GM21786 (cell line): ENCODE measurements at regions not wholly inside any gene's neighbourhood (a gene's known extent, or its start where the extent isn't known, plus 50 kb on each side); places are given as distances from the start of the nearest gene placed in this dataset.

Experiments used
- ATAC-seq: cut with Tn5 transposase; IDR thresholded peaks from one replicate; pipeline ENCODE4 v1.9.1; 2021; ENCODE audit not compliant: unreplicated experiment

GRCh38 chr18:78378983-78379382, 600.6 kb upstream of the SALL3 start:
- no peak for ATAC-seq

GRCh38 chr18:78390348-78390951, 589.2 kb upstream of the SALL3 start:
- no peak for ATAC-seq

- no peak for ATAC-seq
These were observed 588.7 kb upstream of the SALL3 start for GRCh38 chr18:78390952-78391348.

DNA sequence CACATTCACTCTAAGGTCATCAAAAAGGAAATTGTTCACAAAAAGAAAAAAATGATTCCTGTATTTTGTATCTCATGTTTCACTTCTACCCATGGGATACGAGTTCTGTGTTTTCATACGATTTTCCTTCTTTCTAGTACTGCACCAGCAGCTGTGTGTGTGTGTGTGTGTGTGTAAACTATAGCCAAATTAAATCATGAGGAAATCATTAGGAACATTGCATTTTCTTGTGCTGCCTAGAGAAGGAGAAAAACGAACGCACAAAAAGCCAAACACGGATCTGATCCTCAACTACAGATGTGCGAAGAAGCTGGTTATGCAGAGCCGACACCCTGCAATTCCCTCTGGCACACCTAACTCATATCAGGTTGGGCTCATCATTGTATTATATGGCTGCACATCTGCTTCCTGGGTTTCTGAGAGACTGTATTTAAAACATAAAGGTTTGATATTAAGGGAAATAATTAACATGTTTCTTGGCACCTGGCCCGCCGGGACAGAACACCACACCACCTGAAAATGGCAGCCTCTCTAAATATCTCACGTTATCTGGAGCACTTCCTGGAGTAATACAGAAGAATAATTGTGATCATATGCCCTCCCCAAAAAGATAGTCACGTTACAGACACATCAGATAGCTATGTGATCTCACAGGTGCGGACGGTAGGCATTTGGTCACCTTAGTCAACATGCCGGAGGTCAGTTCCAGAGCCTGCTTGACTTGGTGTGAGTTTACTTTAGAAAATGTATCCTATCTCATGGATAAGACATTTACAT, 586.3 kb upstream of the SALL3 start:
- ATAC-seq = no peak

GRCh38 chr18:78396077-78396476, 583.5 kb upstream of the SALL3 start:
- ATAC-seq = no peak

DNA sequence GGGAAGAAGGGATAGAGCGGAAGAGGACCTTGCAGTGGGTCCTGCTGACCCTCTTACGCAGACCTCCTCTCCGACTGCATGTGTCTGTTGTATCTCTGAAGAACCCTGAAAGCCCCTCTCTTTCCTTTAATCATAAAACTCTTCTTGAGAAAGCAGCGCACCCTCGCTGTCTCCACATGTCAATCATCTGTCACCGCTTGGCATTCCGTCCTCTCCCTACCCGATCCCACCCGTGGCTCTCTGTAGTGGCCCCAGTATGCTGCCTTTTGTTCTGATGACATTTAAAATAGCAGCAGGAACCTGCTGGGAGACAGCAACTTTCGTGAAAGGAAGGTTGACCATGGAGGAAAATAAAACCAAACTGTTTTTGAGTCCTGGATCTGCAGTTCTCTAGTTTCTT, 582.9 kb upstream of the SALL3 start:
- no peak for ATAC-seq

GRCh38 chr18:78399992-78400503, 579.6 kb upstream of the SALL3 start:
- ATAC-seq = no peak

DNA sequence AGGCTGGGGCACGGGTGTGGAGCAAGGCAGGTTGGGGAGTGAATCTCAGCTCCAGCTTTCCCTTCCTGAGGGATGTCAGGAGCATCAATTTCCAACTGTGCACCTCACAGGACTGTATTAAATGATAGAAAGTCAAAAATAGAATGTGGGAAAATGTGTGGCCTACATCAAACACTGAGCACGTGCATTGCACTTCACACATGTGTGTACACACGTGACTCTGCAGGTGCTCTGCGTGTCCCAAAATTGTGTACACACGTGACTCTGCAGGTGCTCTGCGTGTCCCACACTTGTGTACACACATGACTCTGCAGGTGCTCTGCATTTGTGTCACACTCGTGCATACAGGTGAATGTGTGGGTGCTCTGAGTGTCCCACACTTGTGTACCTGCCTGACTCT, 577.2 kb upstream of the SALL3 start:
- no peak for ATAC-seq

GRCh38 chr18:78402966-78403365, 576.7 kb upstream of the SALL3 start:
- ATAC-seq = no peak

DNA sequence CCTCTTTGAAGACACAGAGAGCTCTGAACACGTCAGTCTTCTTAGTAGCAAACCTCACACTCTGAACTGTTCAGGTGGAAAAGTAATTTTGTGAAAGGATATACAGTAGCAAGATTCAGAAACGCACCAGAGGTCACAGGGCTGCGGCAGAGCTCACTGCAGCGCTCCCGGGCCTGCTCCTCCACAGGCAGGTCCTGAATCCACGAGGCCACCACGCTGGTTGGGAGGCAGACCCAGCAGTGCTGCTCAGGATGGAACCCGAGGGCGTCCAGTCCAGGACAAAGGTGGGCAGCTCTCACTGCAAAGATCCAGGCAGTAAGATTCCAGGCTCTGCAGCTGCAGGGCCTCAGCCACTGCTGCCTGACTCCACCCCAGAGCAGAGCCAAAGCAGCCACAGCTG, 576.2 kb upstream of the SALL3 start:
- no peak for ATAC-seq

GRCh38 chr18:78405763-78406162, 573.9 kb upstream of the SALL3 start:
- ATAC-seq = no peak

GRCh38 chr18:78406743-78407465, 572.7 kb upstream of the SALL3 start:
- ATAC-seq = no peak

DNA sequence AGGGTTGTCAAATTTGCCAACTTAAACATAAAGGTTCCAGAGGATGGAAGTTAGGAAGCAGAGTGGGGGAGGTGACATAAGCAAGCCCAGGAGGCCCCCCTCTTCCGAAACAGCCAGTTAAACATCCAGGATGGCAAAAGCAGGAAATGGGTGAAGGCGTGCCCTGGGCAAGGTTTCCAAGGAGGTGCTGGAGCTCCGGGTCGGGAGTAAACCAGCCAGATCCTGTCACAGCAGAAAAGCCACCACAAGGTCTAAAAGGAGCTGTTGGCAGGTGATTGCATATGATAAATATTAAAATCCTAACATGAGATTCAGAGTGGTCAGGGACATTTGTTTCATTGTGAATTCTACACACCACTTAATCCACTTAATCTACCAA, 572.2 kb upstream of the SALL3 start:
- ATAC-seq = no peak

DNA sequence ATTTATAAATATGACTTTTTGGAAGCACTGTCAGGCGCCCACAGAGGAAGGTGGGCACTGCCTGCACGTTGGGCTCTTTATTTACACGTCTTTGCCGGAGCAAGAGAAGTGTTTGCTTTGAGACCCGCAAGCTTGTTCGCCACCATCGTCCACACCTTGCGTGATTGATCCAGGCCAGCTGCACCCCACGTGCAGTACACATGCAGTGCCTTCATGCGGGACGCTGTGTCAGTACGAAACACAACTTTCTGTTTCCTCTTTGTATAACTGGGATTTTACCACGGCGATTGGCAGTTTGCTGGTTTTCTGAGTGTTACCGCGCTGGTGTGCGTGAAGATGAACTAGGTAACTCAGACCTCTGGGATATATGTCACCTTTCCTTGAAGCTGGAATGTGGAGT, 571.0 kb upstream of the SALL3 start:
- no peak for ATAC-seq

GRCh38 chr18:78410094-78410786, 569.4 kb upstream of the SALL3 start:
- no peak for ATAC-seq

DNA sequence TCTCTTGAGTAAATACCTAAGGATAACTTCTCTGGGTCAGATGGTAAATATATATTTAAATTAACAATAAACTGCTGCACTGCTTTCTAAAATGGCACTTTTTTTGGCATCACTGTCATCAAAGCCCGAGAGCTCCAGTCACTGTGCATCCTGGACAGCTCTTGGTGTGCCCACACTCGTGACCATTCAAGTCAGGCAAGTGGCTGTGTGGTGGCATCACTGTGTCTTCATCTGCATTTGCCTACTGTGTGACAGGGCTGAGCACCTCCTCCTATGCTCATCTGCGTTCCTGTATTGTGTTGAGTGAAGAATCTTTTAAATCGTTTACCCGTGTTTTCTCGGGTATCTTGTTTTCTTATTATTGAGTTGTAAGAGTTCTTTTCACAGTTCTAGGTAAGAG, 568.1 kb upstream of the SALL3 start:
- ATAC-seq = no peak

- no peak for ATAC-seq
These were observed 565.3 kb upstream of the SALL3 start for GRCh38 chr18:78414302-78414701.

DNA sequence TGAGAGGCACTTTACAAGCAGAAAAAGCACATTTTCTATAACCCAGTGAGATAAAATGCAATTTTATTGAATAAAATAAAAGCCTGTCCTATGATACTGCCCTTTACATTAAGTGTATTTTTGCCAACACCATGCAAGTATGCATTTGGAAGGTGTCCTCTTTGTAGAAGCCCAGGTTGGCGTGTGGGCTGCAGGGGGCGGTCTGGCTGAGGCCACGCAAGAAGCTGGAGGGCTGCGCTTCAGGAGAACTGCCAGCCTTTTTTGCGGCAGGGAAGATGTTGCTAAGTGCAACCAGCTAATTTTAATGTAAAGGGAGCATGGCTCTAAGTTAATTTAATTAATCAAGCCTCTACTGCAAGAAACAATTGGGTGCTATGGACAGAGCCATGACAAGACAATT, 562.8 kb upstream of the SALL3 start:
- ATAC-seq = no peak

DNA sequence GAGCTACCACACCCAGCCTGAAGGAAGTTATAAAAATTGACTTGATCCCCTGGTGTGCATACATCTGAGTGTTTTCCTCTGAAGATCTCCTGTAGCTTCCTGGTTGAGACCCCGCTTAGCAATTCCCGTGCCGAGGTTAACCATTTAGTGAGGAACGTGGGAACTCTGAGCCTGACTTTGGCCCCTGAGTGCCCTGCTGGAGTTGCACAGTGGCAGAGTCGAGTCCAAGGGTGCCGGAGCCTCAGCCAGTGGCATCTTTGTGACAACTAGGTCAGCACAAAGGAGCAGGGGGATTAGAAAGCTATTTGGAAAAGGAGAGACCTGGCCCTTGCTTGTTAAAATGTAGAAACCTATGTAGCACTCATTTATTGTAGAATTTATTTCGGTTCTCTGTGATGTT, 561.2 kb upstream of the SALL3 start:
- ATAC-seq = no peak

DNA sequence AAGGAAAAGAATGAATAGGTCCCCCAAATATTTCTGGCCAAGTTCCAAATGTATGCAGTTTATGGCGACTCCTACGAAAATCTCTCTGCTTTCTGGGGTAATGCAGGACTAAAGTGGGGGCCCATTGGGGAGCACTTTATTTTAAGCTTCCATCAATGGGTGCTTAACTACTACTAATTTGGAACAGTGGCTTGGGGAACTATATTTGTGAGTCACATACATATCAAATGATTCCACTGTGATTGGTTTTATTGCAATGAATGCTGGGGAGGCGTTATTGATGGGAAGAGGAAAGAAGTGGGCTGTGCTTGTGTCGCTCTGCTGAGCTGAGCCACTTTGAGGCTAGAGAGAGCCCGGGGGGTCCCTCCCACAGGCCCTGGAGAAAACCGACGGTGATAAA, 560.4 kb upstream of the SALL3 start:
- no peak for ATAC-seq

DNA sequence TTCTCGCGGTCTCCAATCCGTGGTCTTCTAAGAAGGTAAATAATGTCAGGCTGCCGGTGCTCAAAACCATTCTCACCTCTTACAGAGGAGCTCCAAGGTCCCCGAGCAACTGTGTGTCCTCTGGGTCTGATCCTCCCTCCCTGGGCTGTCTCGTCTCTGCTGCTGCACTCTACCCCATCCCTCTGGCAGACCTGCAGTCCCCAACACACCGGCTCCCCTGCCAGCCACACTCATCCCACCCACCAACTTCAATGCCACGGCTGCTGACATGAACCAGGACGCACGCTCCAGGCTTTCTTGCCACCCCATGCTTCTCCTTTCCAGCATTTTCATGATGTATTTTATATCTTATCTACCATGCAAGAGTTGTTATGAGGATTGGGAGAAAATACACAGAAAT, 559.5 kb upstream of the SALL3 start:
- no peak for ATAC-seq

DNA sequence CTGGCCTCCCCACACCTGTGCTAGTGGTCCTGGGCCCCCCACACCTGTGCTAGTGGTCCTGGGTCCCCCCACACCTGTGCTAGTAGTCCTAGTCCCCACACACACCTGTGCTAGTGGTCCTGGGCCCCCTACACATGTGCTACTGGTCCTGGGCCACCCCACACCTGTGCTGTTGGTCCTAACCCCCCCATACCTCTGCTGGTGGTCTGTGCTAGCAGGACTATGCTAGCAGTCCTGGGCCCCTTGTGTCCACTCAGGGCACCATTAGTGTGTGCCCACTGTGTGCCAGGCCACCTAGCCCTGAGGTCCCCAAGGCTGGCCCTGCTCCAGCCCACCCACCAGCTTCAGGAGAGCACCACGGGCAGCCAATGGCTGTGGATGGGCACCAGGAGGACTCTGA, 558.2 kb upstream of the SALL3 start:
- no peak for ATAC-seq
